HAP-1 (cell line): ENCODE measurements at regions not wholly inside any gene's neighbourhood (a gene's known extent, or its start where the extent isn't known, plus 50 kb on each side); places are given as distances from the start of the nearest gene placed in this dataset.
"Not testable (repeated sequence)": the region's sequence is repeated elsewhere in the genome, so short reads cannot be mapped to it uniquely, and the experiment has no call there.

ENCODE experiments used
- DNase-seq, 2 experiments: peaks; one replicate each; pipeline ENCODE4 v3.0.0-alpha.2; 2016 to 2020; ENCODE audit warnings: low spot score in 2 of 2
- H3K27me3 ChIP-seq: fragments of 250-450 bp; sonication (Bioruptor Pico); 2 replicates; pipeline ENCODE4 v1.5.1; 2020; ENCODE audit warnings: low read depth, mild to moderate bottlenecking, moderate library complexity
- H3K36me3 ChIP-seq: fragments of 250-450 bp; sonication (Bioruptor Pico); replicated peaks from 2 replicates; pipeline ENCODE4 v1.5.1; 2020; ENCODE audit warnings: mild to moderate bottlenecking
- H3K4me1 ChIP-seq: fragments of 250-450 bp; sonication (Bioruptor Pico); 2 replicates; pipeline ENCODE4 v1.5.1; 2020; ENCODE audit warnings: mild to moderate bottlenecking
- H3K4me3 ChIP-seq: fragments of 250-450 bp; sonication (Bioruptor Pico); 2 replicates; pipeline ENCODE4 v1.5.1; 2020; ENCODE audit warnings: mild to moderate bottlenecking, moderate library complexity
- H3K9me3 ChIP-seq: fragments of 250-450 bp; sonication (Bioruptor Pico); 2 replicates; pipeline ENCODE4 v1.5.1; 2020; ENCODE audit warnings: mild to moderate bottlenecking, moderate library complexity
- in situ Hi-C: fragments of 300-500 bp; cut with MboI; formaldehyde crosslinking; loops from 3 replicates; pipeline ENCODE4 v1.14.3; 2020; ENCODE audit warnings: low sequenced_read_pairs, inconsistent platforms, mixed read lengths

DNA sequence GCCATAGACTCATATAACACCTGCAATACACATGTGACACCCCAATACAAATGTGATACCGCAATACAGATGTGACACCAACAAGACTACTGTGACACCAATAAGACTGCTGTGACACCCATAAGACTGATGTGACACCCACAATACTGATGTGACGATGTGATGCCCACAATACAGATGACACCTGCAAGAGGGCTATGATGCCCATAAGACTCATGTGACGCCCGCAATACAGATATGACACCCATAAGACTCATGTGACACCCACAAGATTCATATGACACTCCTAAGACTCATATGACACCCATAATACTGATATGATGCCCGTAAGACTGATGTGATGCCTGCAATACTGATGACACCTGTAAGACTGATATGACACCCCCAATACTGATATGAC is 113.0 kb downstream of the MRPL57 start:
- Histone ChIP-seq H3K36me3 (no peaks in the 10 kb centered on the region), H3K27me3 (no peaks in the 10 kb centered on the region), H3K4me3 (no peak overlapping the region), H3K9me3 (no peaks in the 10 kb centered on the region), H3K4me1 (no peaks in the 10 kb centered on the region)
- no peak for DNase-seq
- in situ Hi-C loops, result loop anchor here (25.0 kb wide), 1 partner anchor 352 kb away; no protein-coding TSS in a partner anchor

DNA sequence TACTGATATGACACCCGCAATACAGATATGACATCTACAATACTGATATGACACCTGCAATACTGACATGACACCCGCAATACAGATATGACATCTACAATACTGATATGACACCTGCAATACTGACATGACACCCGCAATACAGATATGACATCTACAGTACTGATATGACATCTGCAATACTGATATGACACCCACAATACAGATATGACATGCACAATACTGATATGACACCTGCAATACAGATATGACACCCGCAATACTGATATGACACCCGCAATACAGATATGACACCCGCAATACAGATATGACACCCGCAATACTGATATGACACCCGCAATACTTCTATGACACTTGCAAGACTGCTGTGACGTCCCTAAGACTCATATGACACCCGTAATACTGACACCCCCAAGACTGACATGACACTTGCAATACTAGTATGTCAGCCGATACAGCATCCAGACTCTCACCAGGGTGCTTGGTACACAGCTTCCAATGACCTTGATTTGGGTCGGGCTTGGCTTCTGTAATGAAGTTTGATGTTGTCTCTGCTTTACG is 114.1 kb downstream of the MRPL57 start:
- not testable (repeated sequence) for H3K4me1 ChIP-seq, DNase-seq, H3K36me3 ChIP-seq, H3K9me3 ChIP-seq, H3K27me3 ChIP-seq, H3K4me3 ChIP-seq
- in situ Hi-C loops, result loop anchor here (25.0 kb wide), 1 partner anchor 353 kb away; no protein-coding TSS in a partner anchor

DNA sequence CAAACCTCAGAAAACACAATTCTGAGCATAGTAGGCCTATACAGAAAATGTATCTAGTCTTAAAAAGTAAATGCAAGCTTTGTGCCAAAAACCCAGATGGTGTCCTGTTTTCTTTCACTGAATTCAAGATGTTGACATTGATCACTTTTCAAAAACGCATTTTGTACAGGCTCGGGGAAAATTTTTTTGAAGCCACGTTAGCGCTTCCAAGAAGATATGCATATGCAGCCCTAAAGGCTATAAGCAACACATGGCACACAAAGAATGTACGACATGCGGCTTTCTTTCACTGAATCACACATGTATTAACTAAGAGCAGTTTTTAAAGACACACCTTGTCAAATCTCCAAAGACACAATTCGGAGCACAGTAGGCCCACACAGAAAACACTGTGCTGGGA is 115.4 kb downstream of the MRPL57 start:
- no peaks in the 10 kb centered on the region for H3K9me3 ChIP-seq
- no peaks in the 10 kb centered on the region for H3K27me3 ChIP-seq
- DNase-seq, result no peak
- in situ Hi-C loops, result loop anchor here (25.0 kb wide), 1 partner anchor 355 kb away; no protein-coding TSS in a partner anchor
- H3K4me1 ChIP-seq, result peaks cover 4% of the 10 kb centered on the region; the same call in 1 of the 2 replicates
- no peaks in the 10 kb centered on the region for H3K36me3 ChIP-seq
- no peak overlapping the region for H3K4me3 ChIP-seq

DNA sequence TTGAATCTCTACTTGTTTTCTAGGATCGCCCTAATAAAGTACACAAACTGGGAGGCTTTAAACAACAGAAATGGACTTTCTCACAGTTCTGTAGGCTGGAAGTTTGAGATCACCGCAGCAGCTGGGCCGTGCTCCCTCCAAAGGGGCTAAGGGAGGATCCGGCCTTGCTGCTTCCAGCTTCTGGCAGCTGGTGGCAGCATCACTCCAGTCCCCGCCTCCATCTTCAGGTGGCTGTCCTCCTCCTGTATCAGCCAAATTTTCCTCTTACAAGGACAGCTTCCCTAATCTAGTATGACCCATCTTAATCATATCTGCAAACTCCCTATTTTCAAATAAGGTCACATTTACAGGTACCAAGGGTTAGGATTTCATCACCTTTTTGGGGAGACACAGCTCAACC is 120.5 kb downstream of the MRPL57 start:
- DNase-seq, result peak; percentile 13 to 73
- in situ Hi-C loops, result loop anchor here (5.0 to 25.0 kb wide), 2 partner anchors 180 to 360 kb away; no protein-coding TSS in a partner anchor
- H3K36me3 ChIP-seq, result not testable (repeated sequence)

DNA sequence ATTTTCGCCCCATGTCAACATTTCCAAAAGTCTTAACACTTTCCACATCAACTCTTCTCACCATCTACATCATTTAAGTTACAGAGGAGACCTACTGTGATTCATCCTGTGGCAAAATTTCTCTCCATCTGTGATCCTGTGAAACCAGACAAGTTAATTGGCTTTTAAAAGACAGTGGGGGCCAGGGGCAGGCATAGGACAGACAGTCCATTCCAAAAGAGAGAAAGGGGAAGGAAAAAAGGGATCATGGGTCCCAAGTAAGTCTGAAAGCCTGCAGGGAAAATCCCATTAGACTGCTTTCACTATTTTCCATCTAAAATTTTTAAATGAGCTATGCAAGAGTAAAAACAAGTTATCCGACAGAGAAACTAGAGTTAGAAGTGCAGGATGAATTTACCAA is 121.0 kb downstream of the MRPL57 start:
- Histone ChIP-seq H3K36me3 (no peaks in the 10 kb centered on the region), H3K27me3 (no peaks in the 10 kb centered on the region), H3K9me3 (no peaks in the 10 kb centered on the region), H3K4me3 (peak overlapping the region; percentile 78), H3K4me1 (peaks cover 8% of the 10 kb centered on the region)
- in situ Hi-C loops, result loop anchor here (5.0 to 25.0 kb wide), 2 partner anchors 180 to 360 kb away; no protein-coding TSS in a partner anchor
- no peak for DNase-seq

More for the DNA sequence above, 120.5 kb downstream of the MRPL57 start:
- H3K4me3 ChIP-seq, H3K4me1 ChIP-seq, H3K9me3 ChIP-seq, H3K27me3 ChIP-seq: not testable (repeated sequence)

DNA sequence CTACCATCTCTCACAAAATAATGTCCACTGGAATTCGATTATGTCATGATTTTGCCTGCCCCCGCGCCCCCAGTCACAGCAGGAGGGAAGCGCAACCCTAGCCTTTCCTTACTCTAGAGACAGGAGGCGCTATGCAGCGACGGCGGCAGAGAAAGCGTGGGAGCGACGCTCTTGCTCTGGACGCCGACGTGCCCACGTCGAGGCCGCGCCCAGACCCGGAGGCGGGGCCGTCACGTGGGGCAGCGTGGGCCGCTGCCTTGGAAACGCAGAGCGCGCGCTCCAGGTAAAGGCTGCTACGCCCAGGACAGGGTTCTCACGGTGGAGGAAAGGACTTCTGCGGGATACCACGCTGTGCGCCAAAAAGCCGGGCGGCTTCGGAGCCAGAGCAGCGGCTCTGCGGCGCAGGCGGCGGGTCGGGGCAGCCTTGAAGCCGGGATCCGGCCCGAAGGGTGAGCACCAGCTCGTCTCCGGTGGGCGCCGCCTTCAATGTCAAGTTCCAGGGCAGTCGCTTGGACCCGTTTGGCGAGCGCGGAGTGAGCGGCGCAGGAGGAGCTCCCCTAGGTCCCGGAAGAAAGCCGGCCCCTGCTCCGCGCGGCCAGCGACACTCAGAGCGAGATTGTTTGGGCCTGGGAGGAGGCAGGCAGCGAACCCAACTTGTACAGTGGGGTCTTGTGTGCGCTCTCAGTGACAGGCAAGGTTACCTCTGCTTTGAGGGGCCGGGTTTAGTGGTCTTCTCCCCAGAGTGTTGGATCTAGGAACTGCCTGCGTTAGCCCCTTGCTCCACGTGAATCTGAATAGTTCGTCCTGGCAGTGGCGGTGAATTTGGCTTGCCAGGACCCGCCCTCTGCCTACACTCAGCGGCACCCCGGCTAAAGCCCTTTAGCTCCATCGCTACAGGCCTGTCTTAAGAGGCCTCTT is 121.7 kb downstream of the MRPL57 start:
- Histone ChIP-seq H3K4me3 (peak overlapping the region; percentile 78), H3K27me3 (no peaks in the 10 kb centered on the region), H3K36me3 (no peaks in the 10 kb centered on the region), H3K4me1 (peaks cover 8% of the 10 kb centered on the region), H3K9me3 (no peaks in the 10 kb centered on the region)
- in situ Hi-C loops, result loop anchor here (5.0 to 25.0 kb wide), 2 partner anchors 179 to 361 kb away; no protein-coding TSS in a partner anchor
- DNase-seq, result peak; percentile 86 to 89

DNA sequence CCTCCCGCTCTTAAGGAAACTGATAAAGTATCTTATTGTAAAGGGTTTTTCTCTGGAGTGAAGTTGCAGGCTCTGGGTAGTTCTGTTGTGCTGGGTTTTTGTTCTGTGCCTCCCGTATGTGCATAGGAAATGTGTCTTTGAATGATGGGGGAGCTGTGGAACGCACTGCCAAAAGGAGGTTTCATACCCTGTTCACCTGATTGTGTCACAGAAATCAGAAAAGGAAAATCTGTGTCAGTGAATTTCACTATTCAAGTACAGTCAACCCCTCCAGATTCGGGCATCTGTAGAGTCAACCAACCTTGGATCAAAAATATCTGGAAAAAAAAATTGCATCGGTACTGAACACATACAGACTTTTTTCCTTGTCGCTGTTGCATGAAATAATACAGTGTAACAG is 127.8 kb downstream of the MRPL57 start:
- Histone ChIP-seq H3K9me3 (no peaks in the 10 kb centered on the region), H3K4me3 (no peak overlapping the region), H3K27me3 (no peaks in the 10 kb centered on the region), H3K36me3 (no peaks in the 10 kb centered on the region), H3K4me1 (no peaks in the 10 kb centered on the region; the same call in 1 of the 2 replicates)
- DNase-seq, result no peak
- in situ Hi-C loops, result no loop called here

DNA sequence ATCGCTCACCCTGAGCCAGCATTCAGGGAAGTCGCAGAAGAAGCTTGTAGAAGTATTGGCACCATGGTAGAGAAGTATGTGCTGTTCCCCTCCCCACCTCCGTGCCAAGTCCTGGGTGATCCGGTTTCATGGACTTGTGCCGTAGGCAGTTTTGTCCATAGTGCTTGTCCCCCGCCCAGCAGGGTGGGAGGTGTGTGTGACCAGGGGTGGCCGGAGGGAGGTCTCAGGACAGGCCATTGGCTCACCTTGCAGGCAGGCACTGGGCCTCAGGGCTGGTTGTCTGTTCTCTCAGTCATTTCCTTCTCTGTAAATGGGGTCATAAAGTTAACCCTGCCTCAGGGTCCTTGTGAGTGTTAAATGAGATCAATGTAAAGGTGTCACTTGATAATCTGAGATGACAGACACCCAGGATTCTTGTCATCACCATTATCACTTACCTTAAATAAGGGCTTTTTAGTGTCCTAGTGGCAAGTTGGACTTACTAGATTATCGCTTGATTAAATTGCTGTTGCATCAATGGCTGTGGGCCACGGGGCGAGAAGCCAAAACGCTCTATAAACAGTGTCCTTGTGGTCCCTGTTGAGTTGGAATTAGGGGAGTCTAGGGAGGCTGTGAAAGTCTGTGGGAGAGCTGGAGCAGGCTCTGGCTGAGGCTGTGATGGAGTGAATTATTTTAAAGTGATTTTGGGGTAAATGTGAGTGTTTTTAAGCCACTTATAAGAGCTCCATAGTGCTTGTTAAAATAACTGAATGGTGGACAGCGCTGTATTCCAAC is 130.0 kb downstream of the MRPL57 start:
- H3K27me3 ChIP-seq, H3K4me1 ChIP-seq, H3K9me3 ChIP-seq, in situ Hi-C loops, DNase-seq, H3K4me3 ChIP-seq, H3K36me3 ChIP-seq: not testable (repeated sequence)

DNA sequence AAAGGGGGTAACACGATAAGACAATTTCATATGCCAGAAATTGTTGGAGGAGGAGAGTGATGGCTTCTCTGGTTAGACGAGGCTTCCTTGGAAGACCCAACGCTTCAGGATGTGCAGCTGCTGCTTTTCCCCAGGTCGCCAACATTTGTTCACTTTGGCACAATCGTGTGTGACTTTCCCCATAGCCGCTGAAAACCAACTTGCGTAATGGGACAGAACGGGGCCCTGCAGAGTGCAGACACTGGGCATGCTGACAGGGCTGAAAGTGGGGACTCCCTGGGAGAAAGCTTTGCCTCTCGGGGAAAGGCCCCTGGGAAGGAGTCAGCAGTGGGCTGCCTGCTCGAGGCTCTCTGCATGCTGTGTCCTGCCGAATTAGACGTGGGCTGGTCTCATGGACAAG is 130.7 kb downstream of the MRPL57 start:
- H3K27me3 ChIP-seq, DNase-seq, in situ Hi-C loops, H3K9me3 ChIP-seq, H3K4me1 ChIP-seq, H3K4me3 ChIP-seq, H3K36me3 ChIP-seq: not testable (repeated sequence)

DNA sequence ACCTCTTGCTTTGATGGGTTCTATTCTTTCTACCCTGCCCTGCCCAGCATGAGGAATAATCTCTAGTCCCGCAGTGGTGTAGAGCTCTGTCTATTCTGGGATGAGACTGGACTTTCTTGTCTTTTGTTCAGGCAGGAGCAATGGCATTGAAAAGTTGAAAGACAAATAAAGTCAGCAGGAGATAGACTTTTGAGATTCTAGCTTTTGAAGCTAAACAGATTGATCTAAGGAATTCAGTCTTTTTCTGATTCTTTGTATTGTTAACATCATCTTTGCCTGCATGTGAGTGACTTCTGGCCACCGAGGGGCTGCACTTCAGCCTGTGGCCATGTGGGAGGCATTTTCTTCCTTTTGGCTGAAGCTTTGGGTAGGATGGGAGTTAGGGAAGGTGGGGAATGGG is 132.4 kb downstream of the MRPL57 start:
- no peak for DNase-seq
- H3K27me3 ChIP-seq, result no peaks in the 10 kb centered on the region
- in situ Hi-C loops, result no loop called here
- H3K4me3 ChIP-seq, result no peak overlapping the region
- no peaks in the 10 kb centered on the region for H3K36me3 ChIP-seq
- no peaks in the 10 kb centered on the region for H3K9me3 ChIP-seq
- no peaks in the 10 kb centered on the region for H3K4me1 ChIP-seq

DNA sequence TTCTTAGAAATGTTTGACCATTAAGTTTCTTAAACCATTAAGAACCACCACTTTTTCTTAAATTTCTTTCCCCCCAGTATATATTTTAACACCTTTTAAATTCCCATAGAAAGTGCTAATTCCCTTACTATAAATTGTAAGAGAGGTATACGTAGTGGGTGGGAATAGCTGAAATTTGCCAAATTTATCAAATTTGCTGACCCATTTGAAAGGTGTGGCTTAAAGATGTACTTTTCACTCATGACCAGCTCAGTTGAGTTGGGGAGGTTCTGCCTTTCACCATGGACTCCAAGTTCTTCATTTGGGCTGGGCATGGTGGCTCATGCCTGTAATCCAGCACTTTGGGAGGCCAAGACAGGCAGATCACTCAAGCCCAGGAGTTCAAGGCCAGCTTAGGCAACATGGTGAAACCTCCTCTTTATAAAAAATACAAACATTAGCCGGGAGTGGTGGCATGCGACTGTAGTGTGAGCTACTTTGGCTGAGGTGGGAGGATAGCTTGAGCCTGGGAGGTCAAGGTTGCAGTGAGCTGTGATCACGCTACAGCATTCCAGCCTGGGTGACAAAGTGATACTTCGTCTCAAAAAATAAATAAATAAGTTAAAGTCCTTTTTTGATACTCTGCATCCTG is 133.2 kb downstream of the MRPL57 start:
- no peaks in the 10 kb centered on the region for H3K9me3 ChIP-seq
- H3K27me3 ChIP-seq, result no peaks in the 10 kb centered on the region
- no peak for DNase-seq
- H3K36me3 ChIP-seq, result no peaks in the 10 kb centered on the region
- H3K4me1 ChIP-seq, result no peaks in the 10 kb centered on the region
- H3K4me3 ChIP-seq, result no peak overlapping the region
- in situ Hi-C loops, result no loop called here

DNA sequence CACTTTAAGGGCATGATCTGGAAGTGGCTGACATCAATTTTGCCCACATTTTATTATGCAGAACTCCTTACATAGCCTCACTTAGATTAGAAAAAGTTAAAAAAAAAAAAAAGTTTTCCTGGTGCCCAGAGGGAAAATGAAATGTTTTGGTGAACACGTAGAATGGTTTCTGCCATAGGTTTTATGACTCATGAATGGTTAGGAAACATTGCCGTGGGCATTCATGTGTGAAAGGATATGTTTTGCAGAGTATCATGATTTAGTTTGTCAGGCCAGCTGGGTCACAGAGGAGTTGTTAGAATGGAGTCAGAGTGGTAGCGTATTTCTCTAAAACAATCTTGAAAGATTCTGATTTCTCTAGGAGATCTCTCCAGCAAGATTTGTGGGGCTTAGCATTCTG is 133.8 kb downstream of the MRPL57 start:
- no peaks in the 10 kb centered on the region for H3K4me1 ChIP-seq
- H3K4me3 ChIP-seq, result no peak overlapping the region
- in situ Hi-C loops, result no loop called here
- no peaks in the 10 kb centered on the region for H3K27me3 ChIP-seq
- no peaks in the 10 kb centered on the region for H3K36me3 ChIP-seq
- no peaks in the 10 kb centered on the region for H3K9me3 ChIP-seq
- DNase-seq, result no peak

DNA sequence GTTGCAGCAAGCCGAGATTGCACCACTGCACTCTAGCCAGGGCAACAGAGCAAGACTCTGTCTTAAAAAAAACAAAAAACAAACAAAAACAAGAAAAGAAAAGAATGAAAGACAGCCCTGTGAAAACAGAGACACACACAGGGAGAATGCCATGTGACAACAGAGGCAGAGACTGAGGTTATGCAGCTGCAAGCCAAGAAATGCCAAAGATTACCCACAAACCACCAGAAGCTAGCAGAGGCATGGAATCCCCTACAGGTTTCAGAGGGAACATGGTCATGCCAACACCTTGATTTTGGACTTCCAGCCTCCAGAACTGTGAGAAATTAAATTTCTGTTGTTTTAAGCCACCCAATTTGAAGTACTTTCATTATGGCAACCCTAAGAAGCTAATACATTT is 138.5 kb downstream of the MRPL57 start:
- H3K4me3 ChIP-seq, in situ Hi-C loops, H3K9me3 ChIP-seq, DNase-seq, H3K4me1 ChIP-seq, H3K27me3 ChIP-seq, H3K36me3 ChIP-seq: not testable (repeated sequence)
